OCI-LY1 (cell line): ENCODE measurements at regions not wholly inside any gene's neighbourhood (a gene's known extent, or its start where the extent isn't known, plus 50 kb on each side); places are given as distances from the start of the nearest gene placed in this dataset.

Experiments
- CTCF ChIP-seq: fragments of 200-600 bp; sonication (generic), shearing (Covaris generic); IDR thresholded peaks from 2 replicates; pipeline ENCODE4 v1.5.1; 2017; ENCODE audit warnings: mild to moderate bottlenecking, antibody characterized with exemption, low read length, moderate library complexity, mixed read lengths
- EZH2 ChIP-seq: fragments of 200-600 bp; sonication (generic), shearing (Covaris generic); IDR thresholded peaks from 2 replicates; pipeline ENCODE4 v1.8.0; 2017; ENCODE audit warnings: borderline replicate concordance, mixed run types, mild to moderate bottlenecking, antibody characterized with exemption, low read length, moderate library complexity, mixed read lengths

DNA sequence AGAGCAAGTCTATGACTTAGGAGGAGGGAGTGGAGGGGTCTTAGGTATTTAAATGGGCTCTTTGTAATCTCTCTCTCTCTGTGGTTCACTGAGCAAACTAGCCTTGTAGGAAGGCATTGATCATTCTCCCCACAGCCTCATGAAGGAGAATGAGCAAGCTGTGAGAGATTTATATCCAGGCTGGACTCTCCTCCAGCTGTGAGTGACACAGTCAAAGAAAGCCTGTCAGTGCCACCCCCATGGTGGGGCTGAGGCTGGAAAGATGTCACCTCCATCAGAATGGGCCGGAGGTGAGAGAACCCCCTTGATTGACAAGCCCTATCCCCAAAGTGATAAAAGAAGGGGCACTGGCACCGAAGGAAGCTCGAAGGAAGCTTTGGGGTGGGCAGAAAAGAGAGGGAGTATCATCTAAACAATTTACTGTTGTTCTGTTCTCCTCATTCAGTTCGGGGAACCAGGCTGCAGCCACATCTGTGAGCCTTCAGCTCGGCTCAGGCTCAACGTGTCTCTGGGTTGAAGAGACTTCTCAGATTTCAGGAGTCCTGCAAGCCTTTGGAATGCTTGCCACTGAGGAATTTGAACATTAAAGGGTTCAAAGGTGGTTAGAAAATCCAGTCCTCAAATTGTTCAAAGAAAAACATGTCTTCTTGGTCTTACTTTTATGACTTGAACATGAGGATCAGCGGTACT, 538.2 kb upstream of the ZNF462 start:
- TF ChIP-seq CTCF (no peak), EZH2 (no peak)
